ENCODE measurements at regions not wholly inside any gene's neighbourhood (a gene's known extent, or its start where the extent isn't known, plus 50 kb on each side); places are given as distances from the start of the nearest gene placed in this dataset.
"Not testable (repeated sequence)": the region's sequence is repeated elsewhere in the genome, so short reads cannot be mapped to it uniquely, and the experiment has no call there.

DNA sequence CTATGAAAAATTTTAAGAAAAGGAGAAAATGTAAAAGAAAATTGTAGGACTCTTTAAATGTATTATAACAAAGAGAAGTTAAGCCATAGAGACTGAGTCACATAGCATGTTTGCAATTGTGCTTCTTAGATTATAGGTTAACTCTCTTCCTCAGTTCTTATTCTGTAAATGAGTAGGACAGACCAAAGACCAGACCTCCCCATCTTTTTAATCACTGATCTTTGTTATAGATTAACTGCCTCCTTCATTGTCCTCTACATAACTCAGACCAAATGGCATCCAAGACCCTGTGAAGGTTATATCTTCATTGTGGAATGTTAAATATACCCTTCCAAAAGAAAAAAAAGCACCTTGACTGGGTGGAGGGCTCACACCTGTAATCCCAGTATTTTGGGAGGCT, 316.9 kb upstream of the LRRTM4 start:
- no peak for DNase-seq

DNA sequence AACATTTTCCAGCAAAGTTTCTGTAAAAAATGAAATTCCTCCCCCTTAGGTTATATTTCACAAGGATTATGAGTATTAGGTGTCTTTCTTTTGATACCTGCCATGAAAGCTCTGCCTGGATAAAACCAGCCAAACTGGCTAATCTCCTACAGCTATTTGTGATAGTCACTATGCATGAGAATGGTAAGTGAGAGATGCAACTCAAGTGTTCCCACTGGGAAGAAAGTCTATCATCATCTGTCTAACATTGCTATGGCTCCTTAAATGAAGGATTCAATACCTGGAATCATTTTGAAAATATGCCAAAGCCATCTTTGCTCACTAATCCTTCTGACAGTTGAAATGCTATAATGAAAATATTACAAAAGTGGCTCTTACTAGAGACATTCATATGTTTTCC, 339.9 kb upstream of the LRRTM4 start:
- DNase-seq, result peak; percentile 6

DNA sequence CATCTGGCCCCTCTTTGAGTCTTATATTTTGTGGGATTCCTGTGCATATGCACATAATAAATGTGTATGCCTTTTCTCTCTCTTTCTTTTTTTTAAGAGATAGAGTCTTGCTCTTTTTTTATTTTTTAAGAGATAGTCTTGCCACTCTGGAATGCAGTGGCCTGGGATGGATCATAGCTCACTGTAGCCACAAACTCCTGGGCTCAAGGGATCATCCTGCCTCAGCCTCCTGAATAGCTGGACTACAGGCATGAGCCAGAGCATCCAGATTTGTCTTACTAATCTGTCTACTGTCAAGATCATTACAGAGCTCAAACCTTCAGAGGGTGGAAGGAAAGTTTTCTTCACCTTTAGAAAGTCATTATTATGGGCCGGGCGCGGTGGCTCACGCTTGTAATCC, 342.2 kb upstream of the LRRTM4 start:
- DNase-seq, result no peak

DNA sequence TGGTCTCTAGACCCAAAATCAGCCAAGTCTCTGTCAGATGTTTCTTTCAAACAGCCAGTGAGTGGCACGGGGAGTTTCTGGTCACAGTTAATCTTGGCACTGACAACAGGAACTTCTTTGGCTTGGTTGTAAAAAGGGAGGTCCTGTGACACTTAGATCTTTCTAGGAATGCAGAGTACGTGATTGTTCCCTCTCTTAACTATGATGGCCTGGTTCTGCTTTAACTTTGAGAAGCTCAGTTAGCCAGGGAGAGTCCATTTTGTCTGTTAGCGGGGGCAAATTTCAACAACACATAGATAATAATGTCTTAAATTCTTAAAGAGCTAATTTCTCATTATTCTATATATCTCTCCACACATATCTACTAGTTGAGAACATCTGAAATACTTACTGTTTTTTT, 344.5 kb upstream of the LRRTM4 start:
- no peak for DNase-seq

DNA sequence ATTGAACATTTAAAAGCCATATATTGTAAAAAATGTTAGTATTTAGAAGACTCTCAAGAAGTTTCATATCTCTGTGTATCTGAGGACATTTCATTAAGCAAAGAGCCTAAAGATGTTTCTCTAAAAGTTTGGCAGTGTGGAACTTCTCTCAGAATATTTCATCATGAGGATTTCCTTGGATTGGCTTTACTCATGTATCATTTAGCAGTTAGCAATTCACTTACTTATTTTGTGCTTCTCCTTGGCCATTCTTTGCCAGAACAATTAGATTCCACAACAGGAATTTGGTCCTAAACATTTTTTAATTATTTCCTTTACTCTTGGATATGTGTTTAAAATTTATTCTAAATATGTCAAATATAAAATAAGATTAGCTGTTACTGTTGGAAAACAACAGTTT, 345.0 kb upstream of the LRRTM4 start:
- DNase-seq, result no peak

DNA sequence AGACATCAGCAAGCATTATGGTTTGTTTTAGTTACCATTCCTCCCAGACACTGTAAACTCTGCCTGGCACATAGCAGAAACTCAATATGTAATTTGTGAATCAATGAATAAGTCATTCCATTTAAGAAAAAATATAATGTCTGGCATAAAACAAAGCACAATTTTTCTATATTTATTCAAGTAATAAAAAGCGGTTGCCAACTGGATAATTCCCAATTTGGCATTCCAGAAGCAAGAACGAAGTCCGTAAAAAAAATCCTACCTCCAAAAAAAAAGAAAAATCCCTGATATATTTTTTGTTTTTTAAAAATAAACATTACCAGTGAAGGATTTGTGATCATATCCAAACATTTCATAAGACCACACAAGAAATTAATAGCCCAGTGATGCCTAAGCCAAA, 351.3 kb upstream of the LRRTM4 start:
- DNase-seq, result no peak

DNA sequence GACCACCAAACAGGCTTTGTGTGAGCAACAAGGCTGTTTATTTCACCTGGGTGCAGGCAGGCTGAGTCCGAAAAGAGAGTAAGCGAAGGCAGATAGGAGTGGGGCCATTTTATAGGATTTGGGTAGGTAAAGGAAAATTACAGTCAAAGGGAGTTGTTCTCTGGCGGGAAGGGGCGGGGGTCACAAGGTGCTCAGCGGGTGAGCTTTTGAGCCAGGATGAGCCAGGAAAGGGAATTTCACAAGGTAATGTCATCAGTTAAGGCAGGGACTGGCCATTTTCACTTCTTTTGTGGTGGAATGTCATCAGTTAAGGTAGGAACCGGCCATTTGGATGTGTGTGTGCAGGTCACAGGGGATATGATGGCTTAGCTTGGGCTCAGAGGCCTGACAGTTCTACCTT, 378.0 kb upstream of the LRRTM4 start:
- not testable (repeated sequence) for DNase-seq

DNA sequence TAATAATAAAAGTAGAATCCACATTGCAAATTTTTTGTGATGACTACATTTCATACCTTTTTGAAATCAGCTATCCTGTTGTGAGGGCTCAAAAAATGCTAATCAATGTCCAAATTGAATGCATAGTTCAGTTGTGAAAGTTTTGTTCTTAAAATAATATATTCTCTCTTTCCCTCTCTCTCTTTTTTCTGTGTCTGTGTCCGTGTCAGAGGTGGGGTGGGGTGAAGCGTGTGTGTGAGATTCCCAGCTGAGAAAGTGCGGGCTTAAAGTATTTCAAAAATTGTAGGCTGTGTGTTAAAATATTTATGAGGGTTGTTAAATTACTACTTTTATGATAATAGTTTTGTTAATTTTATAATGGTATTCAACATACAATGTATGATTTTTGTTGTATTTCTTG, 388.0 kb upstream of the LRRTM4 start:
- DNase-seq, result no peak

DNA sequence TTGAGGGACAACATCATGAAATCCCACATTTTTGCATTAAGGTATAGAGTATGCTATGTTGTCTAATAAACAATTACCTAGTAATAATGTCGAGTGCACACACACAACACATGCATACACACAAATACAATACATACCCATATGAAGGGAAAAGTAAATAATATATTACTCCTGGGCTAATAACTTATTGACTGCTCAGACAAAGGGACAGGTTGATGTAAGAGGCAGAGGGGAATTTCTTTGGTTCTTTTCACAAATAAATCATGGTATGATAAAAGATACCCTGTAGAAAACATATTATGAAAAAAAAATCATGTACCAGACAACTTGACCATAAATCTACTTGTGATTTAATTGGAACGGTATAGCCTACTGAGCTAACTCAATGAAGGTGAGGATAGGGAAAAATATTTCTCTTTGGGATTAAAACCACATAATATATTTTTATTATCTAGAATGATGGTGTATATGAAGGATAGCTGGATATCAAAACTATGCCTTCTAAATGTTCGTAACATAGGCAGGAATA, 398.7 kb upstream of the LRRTM4 start:
- no peak for DNase-seq

DNA sequence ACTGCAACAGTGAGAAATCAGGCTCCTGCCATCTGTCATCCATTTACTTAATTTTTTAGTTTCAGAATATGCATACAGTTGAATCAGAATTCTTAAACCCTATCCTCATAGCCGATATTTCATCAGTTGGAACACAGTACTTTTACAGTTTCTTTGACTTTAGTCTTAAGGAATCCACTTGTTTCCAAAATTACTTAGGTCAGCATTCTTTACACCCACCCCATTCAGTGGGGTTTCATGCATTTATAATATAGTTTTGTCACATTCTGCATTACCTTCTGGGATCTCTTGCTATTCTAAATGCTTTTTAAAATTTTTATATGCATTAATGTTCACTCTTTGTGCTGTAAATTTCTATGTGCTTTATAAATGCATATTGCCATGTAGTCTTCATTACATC, 400.4 kb upstream of the LRRTM4 start:
- DNase-seq, result no peak

DNA sequence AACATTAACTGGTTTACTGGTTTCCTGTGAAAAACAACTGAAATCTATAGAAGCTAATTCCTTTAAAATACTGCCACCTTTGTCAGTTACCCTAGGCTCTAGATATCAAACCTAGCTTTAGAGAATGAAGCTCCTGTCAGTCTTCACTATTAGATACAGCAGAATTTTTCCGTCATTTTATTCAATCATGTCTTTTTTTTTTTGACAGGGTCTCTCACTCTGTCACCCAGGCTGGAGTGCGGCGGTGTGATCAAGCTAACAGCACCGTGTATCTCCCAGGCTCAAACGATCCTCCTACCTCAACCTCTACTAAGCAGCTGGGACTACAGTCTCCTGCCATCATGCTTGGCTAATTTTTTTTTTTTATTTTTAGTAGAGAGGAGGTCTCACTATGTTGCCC, 415.2 kb upstream of the LRRTM4 start:
- no peak for DNase-seq

DNA sequence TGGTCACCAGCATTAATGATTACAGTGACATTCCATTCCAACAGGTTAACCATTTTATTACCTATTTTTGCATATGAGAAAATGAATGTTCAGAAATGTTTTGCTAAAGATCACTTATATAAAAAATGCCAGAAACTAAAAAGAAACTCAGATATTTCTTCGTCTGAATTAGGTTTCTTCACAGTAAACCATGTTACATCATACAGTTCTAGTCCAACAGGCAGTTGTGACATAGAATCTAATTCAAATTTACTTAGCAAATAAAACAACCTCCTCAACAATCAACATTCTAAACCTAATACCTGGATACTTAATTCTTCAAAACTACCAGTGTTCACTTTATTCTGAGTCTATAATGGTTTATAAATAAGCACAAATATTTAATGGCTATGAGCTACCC, 416.3 kb upstream of the LRRTM4 start:
- DNase-seq, result no peak

DNA sequence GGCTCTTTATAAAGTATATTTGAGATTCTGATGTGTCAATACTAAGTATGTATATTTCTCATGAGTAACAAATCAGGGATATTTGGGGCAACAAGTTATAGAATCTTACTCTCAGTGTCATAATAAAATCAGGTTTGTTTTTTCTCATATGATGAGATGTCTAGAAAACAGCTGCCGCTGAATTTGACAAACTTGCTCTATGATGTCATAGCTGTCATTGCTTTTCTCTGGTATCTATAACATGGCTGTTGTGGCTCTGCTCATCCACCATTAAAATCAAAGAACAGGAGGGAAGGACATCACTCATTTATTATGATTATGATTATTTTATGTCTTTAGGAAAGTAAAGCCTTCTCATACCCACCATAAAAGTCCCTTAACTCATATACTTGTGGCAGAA, 417.2 kb upstream of the LRRTM4 start:
- no peak for DNase-seq

DNA sequence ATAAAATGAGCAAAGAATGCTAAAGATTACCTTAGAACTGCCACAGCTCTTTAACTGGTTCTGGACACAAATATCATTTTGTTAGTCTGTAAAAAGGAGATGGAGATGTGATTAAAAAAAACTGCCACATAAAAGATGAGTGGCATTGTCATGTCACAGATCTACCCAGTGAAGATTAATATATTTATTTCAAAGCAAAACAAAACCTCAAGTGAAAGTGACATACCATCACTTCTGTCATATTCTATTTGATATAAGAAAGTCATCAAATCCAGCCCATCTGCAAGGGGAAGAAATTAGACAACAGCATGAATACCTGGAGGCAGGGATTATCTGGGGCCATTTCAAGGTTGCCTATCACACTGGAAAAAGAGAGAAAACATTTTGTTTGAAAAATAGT, 417.6 kb upstream of the LRRTM4 start:
- no peak for DNase-seq

DNA sequence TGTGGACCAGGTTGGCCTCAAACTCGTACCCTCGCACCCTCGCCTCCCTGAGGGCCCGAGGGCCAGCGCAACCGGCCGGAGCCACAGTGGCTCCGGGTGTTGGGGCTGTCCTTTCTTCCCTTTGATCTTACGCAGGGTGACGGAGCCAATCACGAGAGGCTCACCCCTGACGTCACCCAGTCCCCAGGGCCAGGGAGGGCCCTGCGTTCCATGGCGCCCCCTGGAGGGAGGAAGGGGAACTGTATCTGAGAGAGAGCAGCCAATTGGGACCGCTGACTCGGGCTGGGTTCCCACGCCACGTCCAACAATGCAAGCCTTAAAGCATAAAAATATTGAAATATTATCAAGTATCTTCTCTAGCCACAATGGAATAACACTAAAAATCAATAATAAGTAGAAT, 432.8 kb upstream of the LRRTM4 start:
- no peak for DNase-seq

DNA sequence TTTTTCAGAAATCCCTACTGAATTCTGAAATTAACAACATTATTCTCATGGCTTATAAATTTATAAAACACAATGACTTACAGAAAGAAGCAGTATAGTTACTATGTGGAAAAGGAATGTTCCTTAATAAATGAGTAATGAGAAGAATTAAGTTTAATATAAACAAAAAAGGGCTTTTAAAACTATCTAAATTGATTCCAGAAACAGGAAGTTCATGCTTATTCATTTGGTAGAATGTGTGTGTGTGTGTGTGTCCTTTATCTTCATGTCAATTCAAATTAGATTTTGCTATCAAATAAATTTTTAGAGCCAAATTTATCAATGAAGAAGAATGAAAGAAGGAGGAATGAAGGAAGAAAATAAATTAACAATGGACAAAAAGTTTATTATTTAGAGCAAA, 440.8 kb upstream of the LRRTM4 start:
- DNase-seq, result no peak

DNA sequence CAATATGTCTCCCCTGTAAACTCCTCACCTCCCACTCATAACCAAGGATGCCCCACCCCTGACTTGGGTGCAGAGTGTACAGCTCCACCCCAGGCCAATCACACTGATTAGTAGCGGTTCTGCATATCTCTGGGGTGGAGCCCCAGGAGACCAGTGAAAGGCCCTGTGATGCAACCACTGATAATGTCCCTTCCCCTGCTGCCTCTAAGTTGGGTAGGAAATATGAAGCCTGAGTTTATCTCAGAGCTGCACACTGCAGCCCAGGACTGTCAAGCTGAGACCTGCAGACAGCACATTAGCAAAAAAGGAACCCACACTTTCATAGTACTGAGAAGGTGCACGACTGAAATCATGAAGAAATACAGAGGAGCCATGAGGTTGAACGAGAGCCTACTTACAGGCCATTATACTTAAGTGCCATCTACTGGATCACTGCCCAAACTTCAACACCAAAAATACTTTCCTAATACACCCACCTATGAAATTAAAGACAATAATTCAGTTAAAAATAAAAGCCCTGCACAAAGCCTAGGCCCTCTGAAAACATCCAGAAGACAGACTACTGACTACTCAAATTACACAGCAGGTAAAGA, 455.4 kb upstream of the LRRTM4 start:
- peak; percentile 1 for DNase-seq

DNA sequence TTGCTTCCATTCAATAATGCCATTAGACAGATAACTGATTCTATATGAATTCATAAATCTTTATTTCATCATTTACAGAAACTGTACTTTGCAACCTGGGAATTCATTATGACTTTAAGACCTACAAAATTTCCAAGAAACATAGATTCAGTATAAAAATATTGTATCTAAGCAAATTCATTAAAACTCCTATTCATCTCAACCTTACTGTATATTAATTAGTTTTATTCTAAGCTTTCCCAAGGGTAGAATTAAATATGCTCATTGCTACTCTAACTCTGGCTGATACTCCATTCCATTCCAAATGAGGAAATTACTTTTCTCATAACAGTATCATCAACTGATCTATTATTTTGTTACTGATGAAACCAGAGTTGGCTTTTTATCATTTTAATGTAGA, 473.0 kb upstream of the LRRTM4 start:
- no peak for DNase-seq

DNA sequence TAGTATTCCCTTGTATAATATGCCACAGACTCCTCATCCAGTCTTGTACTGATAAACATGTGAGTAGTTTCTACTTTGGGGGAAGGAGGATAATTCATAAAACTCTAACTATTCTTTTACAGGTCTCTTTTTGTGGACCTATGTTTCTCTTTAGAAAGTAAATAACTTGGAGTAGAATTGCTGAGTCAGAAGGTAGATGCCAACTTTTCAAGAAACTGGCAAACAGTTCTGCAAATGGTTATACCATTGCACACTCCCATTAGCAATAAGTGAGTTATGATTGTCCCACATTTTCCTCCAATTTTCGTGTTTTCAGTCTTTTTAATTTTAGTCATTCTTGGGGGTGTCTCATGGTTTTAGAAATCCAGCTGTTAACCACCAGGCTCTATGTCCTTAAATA, 477.2 kb upstream of the LRRTM4 start:
- no peak for DNase-seq

DNA sequence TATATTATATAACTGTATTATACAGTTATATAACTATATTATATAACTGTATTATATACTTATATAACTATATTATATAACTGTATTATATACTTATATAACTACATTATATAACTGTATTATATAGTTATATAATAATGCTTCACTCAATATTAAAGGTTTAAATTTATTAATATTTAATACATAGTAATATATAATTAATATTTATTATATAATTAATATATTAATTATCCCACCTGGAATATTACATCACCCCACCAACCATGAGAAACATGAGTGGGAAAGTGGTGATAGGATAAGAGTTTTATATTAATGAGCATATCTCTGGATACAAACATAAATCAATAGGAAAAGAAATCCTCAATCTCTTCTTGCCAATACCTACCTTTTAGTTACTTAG, 487.1 kb upstream of the LRRTM4 start:
- DNase-seq, result no peak

DNA sequence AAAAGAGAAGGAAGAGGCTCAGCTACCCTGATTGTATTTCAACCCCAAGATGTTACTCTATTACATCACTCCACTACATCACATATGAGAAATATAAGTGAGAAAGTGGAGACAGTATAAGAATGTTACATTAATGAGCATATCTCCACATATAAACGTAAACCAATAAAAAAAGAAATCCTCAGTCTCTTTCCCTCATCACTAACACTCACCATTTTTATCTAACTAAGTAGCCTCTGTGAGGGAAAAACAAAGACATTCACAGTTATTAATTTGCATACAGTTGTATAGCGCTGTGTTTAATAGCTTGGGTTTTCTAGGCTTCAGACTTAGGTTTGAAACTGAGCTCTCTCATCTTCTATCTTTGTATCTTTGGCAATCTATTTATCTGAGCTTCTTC, 489.1 kb upstream of the LRRTM4 start:
- DNase-seq, result no peak

DNA sequence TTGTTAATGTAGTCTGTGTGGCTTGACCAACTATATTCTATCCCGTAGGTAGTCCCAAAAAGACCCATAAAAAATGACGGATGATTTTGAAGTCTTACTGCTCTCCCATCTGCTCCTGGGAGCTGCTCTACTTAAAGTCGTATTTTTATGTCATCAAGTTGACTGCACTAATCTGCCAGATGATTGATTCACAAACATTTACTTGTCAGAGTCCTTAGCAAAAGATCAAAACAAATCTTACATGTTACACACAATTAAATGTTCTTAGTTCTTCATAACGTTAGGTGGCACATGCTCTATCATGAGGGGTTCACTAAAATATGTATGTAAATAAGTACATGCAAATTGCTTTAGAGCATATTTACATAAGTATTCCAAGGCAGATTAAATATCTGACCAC, 498.3 kb upstream of the LRRTM4 start:
- no peak for DNase-seq

DNA sequence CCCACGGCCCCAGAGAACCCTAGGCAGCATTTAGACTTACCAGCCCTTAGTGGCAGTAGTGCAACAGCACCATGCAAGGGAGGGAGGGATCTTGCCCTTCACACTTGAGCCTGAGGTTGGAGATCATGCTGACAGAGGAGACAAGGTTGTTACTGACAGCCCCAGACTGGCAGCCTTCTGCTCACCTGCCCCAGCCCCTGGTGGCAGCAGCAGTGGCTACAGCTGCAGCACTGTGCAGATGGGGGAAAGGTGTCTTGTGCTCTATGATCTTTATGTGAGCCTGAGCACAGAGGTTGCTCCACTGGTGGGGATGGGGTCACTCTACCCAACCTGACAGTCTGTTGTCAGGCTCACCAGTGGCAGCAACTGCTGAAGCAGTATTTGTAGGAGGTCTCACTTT, 501.2 kb upstream of the LRRTM4 start:
- DNase-seq, result no peak

DNA sequence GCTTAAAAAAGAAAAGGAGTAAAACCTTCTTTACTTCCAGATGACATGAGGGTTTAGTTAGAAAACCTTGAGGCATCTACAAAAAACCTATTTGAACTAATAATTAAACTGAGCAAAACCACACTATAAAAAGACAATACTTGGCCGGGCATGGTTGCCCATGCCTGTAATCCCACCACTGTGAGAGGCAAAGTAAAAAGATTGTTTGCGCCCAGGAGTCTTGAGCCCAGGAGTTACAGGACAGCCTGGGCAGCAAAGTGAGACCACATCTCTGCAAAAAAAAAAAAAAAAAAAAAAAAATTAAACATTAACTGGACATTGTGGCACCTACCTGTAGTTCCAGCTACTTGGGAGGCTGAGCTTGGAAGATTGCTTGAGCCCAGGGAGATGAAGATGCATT, 502.8 kb upstream of the LRRTM4 start:
- no peak for DNase-seq

DNA sequence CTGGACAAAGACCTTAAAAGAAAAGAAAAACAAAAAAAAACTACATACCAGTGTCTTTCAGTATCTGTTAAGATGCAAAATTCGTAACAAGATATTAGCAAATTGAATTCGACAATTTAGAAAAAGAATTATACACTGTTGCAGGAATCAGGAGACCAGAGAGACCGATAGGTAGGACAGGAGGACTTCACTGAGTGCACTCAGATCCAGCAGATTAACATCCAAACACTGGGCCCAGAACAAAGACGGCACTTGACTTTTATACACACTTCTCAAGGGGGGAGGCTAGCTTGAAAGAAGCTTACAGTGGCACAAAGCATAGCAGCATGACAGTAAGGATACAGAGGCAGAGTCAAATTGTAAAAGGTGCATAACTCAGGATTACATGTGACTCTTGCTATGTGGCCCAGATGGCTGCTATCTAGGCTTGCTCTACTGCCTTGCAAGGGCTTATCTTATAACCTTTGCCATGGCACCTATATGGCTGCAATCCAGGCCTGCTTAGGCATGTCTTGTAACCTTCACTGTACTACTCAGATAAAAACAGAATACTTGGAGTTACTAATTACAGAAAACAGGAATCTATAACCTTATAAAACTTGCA, 507.3 kb upstream of the LRRTM4 start:
- DNase-seq, result no peak

All from tongue (tissue), 1 donor.